DOHH2 (cell line): ENCODE measurements at regions not wholly inside any gene's neighbourhood (a gene's known extent, or its start where the extent isn't known, plus 50 kb on each side); places are given as distances from the start of the nearest gene placed in this dataset.
"Not testable (repeated sequence)": the region's sequence is repeated elsewhere in the genome, so short reads cannot be mapped to it uniquely, and the experiment has no call there.

Experiments used
- CTCF ChIP-seq: fragments of 200-600 bp; sonication (generic); IDR thresholded peaks from one replicate; pipeline ENCODE4 v1.5.1; 2014; ENCODE audit warnings: antibody characterized with exemption, mild to moderate bottlenecking, low read depth, low read length; ENCODE audit not compliant: poor library complexity, severe bottlenecking
- EZH2phosphoT487 ChIP-seq: fragments of 200-600 bp; sonication (generic); IDR thresholded peaks from 2 replicates; pipeline ENCODE4 v1.6.1; 2017; ENCODE audit warnings: borderline replicate concordance, mild to moderate bottlenecking, antibody characterized with exemption, low read length, moderate library complexity, mixed read lengths

DNA sequence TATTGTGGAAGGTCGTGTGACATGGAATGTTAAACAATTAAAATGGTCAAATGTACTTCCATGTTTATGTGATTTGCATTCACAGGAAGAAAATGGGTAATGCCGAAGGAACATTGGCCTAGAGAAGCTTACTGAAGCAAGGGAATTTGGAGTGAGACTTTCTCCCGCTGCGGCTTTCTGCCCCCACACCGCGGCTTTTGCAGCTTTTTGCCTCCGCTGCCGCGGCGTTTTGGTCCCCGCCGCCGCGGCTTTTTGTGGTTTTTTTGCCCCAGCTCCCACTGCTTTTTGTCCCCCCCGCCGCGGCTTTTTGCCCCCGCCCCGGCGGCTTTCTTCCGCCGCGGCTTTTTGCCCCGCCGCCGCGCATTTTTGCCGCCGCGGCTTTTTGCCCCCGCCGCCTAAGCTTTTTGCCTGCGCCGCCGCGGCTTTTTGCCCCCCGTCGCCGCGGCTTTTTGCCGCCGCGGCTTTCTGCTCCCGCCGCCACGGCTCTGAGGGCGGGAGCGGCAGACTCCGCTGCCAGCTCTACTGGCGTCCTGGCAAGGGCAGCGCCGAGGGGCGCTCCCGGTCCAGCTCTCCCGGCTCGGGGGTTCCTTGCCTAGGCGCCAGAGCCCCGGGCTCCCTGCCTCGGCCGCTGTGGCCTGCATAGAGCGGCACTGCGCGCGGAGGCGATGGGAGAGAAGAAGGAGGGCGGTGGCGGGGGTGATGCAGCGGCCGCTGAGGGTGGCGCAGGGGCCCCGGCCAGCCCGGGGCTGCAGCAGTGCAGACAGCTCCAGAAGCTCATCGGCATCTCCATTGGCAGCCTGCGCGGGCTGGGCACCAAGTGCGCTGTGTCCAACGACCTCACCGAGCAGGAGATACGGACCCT, 134.3 kb upstream of the ERV3-1 start:
- not testable (repeated sequence) for TF ChIP-seq CTCF, EZH2phosphoT487
